ENCODE measurements at regions not wholly inside any gene's neighbourhood (a gene's known extent, or its start where the extent isn't known, plus 50 kb on each side); places are given as distances from the start of the nearest gene placed in this dataset.

DNA sequence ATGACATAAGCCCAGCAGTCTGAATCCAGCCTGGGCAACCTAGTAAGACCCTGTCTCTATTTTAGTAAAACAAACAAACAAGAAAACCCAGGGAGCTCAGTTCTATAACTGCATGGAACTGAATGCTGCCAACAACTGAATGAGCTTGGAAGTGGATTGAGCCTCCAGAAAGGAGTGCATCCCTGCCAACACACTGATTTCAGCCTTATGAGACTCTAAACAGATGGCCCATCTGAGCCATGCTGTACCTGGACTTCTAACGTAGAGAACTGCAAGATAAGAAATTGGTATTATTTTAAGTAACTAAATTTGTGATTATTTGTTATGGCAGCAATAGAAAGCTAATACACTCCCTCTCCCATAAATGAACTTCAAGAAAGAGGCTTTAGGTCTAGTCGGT lies 150.4 kb upstream of the RAI14 start:
- DNase-seq (ENCODE audit: low spot score): no peak

DNA sequence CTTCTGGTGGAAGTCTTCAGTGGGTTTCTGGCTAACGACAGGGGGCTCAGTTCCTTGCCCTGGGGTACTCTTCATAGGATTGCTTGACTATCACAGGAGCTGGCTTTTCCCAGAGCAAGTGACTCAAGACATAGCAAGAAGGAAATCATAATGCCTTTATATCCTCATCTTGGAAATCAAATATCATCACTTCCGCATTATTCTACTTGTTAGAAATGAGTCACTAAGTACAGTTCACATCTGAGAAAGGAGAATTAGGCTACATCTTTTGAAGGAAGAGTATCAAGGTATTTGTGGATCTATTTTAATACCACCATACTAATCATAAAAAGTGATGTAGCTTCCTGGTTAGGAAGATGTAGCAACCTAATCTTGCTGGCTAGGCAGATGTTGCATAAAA lies 148.2 kb upstream of the RAI14 start:
- no peak for DNase-seq (ENCODE audit: low spot score)

DNA sequence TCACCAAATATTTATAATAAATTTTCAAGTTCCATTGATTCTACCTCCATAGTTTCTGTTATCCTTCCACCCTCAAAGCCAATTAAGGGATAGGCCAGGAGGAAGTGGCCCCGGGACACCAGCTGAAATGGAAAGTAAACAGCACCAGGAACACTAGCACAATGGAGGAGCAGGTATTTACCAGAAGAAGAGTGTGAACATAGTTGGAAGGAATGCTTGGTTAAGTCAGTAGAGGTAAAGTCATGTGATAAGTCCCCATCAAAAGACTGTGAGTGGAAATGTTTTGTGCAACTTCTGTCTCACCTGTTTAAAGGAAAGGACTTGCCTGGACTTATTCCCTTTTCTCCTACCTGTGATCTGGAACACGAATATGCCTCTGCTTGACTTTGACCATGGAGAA lies 146.7 kb upstream of the RAI14 start:
- no peak for DNase-seq (ENCODE audit: low spot score)

DNA sequence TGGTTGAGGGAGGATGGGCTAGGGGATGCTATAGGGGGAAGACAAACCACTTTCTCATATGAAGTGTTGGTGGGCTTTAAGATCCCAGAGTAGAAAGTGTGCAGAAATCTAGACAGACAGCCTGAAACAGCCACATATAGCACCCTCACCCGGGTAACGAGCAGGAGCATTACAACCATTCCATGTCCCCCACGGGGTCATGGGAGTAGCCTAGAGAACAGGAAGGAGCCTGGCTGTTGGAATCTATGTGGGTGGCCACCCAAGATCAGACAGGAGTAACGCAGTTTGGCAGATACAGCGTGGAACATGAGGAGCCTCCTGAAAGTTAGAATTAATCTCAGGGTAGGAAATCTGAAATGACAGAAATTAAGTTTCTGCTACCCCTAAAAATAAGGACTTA lies 146.1 kb upstream of the RAI14 start:
- no peak for DNase-seq (ENCODE audit: low spot score)

DNA sequence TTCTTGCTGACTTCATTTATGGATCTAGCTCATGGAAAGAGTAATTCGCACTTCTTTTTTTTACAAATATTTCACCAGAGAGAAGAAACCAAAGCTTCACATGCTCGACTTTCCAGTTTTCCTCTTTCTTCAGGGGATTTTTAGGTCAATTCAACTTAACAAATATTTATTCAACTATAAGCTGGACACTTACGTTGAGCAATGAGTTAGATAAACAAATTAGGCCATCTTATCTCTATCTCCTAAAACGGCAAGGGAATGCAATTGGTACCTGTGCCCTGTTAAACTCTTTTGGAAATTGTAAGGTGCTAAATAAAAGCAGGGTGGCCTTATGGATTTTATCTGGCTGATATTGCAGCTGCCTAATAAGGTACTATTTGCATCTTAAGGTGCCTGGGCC lies 145.1 kb upstream of the RAI14 start:
- DNase-seq (ENCODE audit: low spot score): no peak

DNA sequence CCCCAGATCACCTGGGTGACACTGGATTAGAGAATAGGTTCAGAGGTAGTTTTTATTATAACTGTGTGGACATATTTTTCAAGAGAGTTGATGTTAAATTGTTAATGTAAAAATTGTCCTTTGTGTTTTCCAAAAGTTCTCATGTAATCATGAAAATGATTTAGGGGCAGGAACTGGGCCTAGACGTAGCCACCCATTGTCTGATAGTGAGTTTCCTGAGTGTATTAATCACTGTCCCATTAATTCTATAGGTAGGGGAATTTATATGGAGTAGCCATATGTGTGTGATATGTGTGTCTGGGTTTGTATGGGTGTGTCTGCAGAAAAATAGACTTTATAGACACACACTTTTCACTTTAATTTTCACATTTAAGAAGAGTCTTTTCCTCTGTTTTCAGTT lies 144.6 kb upstream of the RAI14 start:
- DNase-seq (ENCODE audit: low spot score): no peak

DNA sequence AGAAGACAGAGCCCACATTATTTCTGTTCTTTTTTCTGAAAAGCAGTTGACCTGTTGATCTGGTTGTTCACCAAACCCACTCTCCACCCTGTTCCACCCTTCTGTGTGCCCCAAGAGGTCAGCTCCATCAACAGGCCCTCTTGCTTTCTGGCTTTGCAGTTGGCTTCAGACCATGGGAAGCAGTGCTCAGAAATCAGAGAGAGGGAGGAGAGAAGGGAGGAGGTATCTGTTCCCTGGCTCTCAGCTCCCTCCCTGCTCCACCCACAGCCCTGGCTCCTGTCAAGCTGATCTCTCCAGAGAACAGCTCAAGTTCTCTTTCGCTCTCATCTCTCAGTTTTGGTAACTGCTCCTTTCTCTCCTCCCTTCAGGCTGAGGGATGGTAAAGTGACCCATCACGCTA lies 144.2 kb upstream of the RAI14 start:
- no peak for DNase-seq (ENCODE audit: low spot score)

DNA sequence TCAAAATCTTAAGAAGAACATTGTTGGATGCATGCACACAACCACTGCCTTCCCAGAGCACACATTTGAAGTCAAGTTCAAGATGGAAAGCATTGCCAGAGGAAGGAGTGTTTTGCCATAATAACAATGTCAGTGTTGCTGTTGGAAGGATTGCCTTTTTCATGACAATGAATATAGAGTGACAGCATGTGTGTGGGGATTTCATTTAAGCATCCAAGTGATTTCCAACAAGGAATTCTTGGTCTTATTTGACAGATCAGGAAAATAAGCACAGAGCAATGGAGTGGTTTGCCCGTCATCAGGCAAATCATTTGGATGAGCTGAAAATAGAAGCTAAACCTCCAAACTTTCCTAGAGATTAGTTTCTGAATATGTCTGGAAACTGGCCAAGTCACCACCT lies 140.0 kb upstream of the RAI14 start:
- DNase-seq (ENCODE audit: low spot score): no peak

DNA sequence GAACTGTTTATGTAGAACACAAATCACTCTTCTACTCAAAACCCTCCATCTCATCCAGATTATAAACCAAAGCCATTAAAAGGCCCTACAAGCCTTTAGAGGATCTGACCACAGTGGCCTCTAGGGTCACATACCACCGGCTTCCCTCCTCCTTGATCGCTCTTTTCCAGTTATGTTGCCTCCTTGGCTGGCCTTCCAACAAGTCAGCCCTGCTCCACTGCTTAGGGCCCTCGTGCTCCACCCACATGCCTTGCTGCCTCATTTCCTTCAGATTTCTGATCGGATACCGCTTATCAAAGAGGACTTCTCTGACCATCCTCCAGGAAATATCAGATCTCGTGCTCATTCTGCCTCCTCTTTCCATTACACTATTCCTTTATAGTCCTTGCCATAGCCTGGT lies 139.4 kb upstream of the RAI14 start:
- no peak for DNase-seq (ENCODE audit: low spot score)

DNA sequence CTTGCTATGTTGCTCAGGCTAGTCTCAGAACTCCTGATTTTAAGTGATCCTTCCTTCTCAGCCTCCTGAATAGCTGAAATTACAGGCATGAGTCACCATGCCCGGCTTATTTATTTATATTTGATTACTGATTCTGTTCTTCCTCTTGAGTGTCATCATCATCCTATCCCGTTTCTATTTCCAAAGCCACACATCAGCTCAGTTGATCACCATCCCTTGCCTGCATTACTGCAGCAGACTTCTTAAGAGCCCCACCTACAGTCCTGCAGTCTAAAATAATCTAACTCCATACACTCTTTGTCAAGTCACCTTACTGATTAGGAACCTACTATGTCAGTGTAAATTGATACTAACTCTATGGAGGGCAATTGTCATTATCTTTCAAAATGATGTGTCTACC lies 138.9 kb upstream of the RAI14 start:
- no peak for DNase-seq (ENCODE audit: low spot score)

DNA sequence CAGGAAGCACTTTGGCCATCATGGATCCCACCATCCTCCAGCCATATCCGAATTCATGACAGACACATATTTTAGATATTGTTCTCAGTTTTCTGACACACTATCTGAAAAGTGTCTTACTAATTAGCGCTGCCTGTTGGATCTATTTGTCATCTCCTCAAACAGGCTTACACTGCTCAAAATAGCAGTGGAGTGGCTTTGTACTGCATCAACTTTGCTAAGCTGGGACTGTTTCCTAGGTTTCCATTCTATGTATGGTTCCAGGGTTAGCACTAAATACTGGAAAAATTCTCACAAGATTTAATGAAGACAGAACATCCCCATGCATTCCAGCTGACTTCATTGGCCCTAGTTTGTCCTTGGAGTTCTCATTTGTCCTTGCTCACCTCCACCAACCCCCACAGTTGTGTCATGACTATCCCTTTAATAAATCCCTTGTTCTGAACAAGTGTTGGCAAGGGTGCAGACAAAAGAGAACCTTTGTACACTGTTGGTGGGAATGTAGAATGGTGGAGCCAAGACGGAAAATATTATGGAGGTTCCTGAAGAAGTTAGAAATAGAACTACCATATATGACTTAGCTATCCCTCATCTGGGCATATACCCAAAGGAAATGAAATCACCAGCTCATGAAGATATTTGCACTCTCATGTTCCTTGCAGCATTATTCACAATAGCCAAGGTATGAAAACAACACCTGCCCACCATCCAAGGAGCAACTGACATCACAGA lies 136.5 kb upstream of the RAI14 start:
- no peak for DNase-seq (ENCODE audit: low spot score)

DNA sequence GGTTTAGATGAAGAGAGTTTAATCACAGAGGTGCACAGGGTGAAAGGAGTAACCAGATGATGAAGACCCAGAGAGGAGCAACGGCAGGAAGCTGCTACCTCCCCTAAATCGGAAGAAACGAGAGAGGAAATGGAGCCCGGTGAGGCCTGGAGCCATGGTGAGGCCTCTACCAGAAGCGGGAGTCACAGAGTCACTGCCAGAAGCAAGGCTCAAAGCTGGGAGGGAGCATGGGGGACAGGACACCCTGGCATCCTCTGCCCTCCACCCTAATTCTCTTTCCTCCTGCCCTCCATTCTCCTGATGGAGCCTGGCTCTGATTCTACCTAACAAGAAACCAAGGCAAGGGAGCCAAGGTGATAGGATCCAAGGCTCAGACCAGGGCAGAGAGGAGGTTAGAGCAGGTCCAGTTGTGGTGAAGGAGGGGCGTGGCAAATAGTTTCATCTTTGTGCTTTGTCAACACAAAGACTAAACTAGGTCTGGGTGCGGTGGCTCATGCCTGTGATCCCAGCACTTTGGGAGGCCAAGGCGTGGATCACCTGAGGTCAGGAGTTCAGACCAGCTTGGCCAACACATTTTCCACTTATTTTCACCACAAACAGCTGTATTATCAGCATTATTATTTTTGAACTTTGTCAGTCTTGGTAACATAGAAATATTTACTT lies 134.4 kb upstream of the RAI14 start:
- DNase-seq (ENCODE audit: low spot score): no peak

DNA sequence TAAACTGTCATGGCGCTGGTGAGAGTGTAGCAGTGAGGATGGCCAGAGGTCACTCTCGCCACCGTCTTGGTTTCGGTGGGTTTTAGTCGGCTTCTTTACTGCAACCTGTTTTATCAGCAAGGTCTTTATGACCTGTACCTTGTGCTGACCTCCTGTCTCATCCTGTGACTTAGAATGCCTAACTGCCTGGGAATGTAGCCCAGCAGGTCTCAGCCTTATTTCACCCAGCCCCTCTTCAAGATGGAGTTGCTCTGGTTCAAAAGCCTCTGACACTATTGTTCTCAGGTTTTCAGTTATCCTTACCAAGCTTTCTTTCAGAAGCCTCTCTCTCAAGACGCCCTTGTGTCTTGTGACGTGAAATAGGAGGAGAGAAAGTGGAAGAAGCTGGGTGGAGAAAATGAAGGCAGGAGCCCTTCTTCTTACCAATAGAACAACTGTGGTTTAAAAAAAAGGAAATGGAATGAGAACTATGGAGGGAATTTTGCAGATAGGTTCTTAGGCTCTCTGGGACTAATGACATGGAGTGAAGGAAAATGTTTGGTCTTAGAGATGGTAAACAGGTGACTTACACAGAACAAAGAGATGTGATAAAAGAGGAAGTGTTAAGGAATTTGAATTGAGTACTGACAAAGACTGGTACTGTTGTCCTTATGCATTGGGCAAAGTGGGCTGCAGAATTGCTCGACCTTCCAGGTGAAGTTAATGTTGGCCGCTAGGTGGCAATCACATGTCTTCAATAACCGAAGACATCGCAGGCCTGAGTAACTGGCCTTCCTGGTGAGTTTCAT lies 133.3 kb upstream of the RAI14 start:
- peak; percentile 43 for DNase-seq (ENCODE audit: low spot score)

DNA sequence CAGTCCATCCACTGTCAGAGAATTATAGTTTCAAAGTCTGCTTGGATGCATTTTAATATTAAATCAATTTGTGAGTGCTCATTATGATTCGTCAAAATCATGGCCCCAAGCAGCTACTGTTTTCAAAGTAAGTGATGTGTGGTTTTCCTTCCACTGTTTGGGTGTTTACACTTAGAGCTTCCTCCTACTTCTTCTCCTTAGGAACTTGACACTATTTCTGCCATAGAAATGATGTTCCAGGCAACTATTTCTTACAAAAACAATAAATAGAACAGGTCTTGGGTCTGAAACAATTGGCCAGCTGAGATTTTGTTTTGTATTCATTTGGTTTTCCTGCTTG lies 132.8 kb upstream of the RAI14 start:
- DNase-seq (ENCODE audit: low spot score): no peak

DNA sequence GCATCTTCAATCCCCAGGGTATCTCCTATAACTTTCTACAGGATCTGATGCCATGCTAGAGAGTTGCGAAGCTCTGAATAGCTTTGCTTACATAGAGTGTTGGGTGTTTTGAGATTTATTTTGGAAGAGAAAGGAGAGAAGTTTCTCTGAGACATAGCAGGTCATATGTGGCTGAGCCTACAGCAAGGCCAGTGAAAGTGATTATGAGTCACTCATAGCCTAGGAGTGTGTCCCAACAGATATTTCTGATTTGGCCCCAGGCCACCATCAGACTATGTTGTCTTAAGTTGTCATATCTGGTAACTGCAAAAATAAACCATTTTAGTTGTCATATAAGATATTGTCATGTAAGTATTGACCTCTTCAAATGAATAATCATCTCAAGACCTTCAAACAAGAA lies 132.0 kb upstream of the RAI14 start:
- DNase-seq (ENCODE audit: low spot score): no peak

DNA sequence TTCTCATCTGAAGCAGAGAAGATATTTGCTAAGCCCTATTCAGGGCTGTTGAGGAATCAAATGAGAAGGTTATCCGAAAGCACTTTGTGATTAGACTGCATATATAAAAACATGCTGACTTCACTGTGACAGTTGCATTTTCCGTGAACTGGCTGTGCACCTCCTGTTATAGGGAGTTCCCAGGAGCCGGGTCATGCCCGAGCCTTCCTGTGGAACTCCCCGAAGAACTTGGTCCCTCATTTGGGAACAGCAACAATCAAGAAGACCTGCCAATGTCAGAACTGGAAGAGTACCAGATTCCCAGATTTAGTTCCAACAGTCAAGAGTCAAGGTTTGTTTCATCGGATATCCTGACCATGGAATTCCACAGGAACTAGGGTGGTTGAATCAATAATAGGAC lies 130.4 kb upstream of the RAI14 start:
- DNase-seq (ENCODE audit: low spot score): no peak

DNA sequence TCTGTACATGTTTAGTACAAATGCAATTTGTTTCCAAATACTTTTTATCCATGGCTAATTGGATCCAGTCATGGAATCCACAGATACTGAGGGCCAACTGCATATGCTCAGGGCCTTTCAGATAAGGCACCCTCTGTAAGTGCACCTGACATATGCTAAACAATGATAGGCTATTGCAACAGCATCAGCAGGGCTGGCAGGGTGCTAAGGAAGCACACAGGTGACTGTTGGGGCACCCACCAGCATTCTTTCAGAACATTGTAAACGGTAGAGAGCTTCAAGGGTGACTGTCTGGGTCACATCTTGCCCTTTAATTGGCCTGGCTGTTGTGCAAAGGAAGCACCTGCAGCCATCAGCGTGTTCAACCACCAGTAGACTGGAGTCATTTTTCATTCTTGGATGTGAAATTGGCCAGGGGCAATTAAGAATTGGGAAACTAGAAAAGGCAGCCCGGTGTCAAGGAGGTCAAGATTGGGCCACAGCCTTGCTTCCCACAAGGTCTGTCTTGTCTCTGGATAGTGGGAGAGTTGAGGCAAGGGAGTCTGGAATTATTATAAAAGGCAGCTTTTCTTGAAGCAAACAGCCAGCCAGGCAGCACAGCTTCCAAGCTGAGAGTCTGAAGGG lies 129.3 kb upstream of the RAI14 start:
- no peak for DNase-seq (ENCODE audit: low spot score)

DNA sequence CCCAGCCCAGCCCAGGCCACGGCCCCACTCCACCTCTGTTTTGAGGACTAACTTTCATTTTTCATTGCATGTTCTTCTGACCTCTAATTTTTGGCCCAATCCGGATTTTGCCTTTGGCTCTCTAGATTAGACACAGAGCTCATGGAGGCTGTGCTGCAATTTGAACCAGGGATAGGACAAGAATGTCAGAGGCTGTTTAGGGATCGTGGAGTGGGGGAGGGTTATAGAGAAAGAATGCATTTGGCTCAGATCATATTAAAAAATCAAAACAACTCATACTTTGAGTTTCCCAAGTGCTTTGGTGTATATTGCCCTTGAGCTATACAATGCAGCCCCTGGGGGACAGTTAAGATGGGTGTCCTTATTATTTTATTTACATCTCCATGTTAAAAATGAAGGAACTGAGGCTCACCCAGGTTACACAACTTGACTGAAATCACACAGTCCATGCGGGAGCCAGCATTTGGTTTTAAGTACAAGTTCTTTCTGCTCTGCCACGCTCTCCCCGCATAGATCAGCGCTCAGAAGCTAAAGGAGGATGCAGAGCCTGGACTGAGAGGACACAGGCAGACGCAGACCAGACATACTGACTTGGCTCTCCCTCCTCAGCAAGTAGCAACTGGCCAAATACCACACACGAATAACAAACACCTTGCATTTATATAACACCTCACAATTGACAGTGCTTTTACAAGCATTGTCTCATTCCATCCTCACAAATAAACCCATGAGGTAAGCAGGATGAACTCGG lies 126.4 kb upstream of the RAI14 start:
- DNase-seq (ENCODE audit: low spot score): no peak

DNA sequence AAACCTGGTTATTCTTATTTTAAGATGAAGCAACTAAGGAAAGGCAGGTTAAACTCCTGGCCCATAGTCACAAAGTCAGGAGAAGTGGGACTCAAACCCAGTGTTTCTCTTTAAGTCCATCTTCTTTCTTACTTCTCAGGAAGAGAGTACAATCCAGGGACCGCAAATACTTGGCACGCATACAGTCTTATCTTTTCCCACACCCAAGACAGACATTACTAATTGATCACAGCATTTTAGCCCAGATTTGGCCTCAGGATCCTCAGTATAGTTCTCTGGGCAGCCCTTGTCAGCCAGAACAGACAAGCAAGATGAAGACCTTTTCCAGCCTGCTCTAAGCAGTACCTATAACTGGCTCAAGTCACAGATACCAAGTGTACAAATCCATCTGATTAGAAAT lies 125.5 kb upstream of the RAI14 start:
- DNase-seq (ENCODE audit: low spot score): no peak

DNA sequence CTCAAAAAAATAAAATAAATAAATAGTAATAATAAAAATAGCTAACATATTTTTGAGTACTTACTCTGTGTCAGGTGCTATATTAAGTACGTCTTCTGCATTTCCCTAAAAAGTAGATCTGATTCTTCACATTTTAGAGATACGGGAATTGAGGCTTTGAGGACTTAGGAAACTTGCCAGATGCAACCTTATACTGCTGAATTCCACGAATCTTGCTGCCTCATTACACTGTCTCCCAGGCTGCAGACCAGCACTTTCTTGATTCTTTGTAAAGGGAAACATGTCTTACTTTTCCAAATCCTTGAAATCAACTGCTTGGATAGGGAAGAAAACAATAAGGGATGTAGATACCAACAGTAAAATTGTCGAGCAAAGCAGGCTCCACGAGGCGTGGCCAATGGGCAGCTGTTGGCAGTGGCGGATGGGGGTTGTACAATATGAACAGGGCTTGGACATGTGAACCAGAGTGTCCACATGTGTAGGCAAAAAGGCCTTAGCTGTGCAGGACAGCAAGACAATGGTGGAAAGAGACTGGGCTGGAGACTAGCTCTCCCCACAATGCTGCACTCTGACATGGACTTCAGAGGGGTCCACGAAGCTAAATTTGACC lies 124.3 kb upstream of the RAI14 start:
- DNase-seq (ENCODE audit: low spot score): no peak

DNA sequence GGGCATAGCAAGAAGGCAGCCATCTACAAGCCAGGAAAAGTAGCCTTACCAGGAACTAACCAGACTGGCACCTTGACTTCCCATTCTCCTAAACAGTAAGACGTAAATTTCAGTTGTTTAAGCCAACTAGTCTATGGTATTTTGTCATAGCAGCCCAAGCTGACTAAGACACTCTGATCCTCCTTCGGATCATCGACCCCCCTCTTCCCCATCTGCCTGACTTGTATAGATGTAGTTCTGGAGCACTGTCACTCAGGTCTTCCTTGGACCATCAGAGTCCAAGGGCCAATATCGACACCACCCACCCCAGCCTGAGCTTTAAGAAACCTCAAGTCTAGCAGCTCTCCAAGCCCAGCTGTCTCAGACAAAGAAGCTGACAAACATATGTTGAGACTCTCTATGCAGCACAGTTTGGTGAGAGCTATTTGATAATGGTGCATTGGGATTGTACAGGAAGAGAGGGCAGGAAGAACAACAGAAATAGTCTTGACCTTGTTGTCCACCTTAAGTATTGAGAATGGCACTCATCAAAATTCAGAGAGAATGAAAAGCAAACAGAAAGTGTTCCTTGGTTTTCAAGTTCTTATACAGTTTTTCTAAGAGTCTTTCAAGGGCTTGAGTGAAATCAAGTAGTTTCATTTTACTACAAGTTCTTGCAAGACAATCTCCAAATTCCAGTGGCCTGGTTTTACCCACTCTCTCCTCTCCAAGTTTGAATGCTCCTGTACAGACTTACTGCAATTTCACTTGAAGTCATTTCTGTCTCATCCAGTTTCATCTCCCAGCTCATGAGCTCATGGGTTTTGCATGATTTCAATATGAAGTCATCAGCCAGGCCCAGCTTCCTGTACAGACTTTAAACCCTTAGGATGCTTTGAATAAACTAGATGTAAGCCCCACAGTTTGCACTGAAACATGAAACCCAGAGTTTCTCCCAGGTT lies 122.3 kb upstream of the RAI14 start:
- DNase-seq (ENCODE audit: low spot score): no peak
